K562 (cell line): ENCODE measurements at regions not wholly inside any gene's neighbourhood (a gene's known extent, or its start where the extent isn't known, plus 50 kb on each side); places are given as distances from the start of the nearest gene placed in this dataset.

Experiments
- ATAC-seq: fragments of 200-7000 bp; cut with Tn5 transposase; 3 replicates; pipeline ENCODE4 v1.9.1; 2020; ENCODE audit warnings: moderate library complexity
- BruUV-seq: library from RNA; stranded (reverse); fragments of 400-500 nt; replicated peaks from 2 replicates; lab custom pipeline; 2021; lab: Mats Ljungman, UMichigan
- CTCF ChIA-PET: fragments of 300-600 bp; formaldehyde crosslinking; extraction: SDS; loops from one replicate; lab custom pipeline; 2021; ENCODE audit warnings: low intra/inter-chr PET ratio; lab: Yijun Ruan, JAX
- POLR2A ChIA-PET: fragments of 300-600, 350-650 bp; sonication (Branson Sonifier 250); formaldehyde crosslinking; extraction: SDS; loops from one replicate; lab custom pipeline; 2021; ENCODE audit warnings: antibody characterized with exemption, inconsistent platforms; lab: Yijun Ruan, JAX
- DNase-seq, 4 experiments: peaks; one replicate each; pipeline versions ENCODE4 v3.0.0 to v3.0.0-alpha.2; 2011 to 2018; ENCODE audit warnings: low spot score in 3 of 4, mixed read lengths in 3 of 4; ENCODE audit errors: extremely low read depth in 1 of 4
- FAIRE-seq: peaks from 2 replicates; lab custom pipeline; 2011; peaks lifted over from hg19 to GRCh38; lab: Jason Lieb, UNC
- H2AFZ ChIP-seq: 2 replicates; pipeline ENCODE4 v1.6.0; 2011; ENCODE audit warnings: low read depth, low read length, control low read depth, inconsistent platforms
- H3K27ac ChIP-seq: fragments of 200-600 bp; 3 replicates; pipeline ENCODE4 v1.8.0; 2011; ENCODE audit warnings: low read depth, mild to moderate bottlenecking, control low read depth, inconsistent platforms, low read length, moderate library complexity, mixed read lengths; ENCODE audit errors: extremely low read depth
- H3K27me3 ChIP-seq, 2 experiments: fragments of 300-600 bp in 1 of 2; 2 replicates in 1 of 2; 3 replicates in 1 of 2; pipeline versions ENCODE4 v1.6.0 to v1.8.0; 2011; ENCODE audit warnings: inconsistent platforms in 2 of 2, low read length in 2 of 2, mild to moderate bottlenecking in 1 of 2, mixed read lengths in 1 of 2, moderate library complexity in 1 of 2; ENCODE audit not compliant: control insufficient read depth in 2 of 2, insufficient read depth in 2 of 2
- H3K36me3 ChIP-seq: fragments of 300-600 bp; 3 replicates; pipeline ENCODE4 v1.8.0; 2011; ENCODE audit warnings: mild to moderate bottlenecking, low read length, inconsistent platforms; ENCODE audit not compliant: control insufficient read depth, insufficient read depth
- H3K4me1 ChIP-seq, 2 experiments: fragments of 200-600 bp in 1 of 2; replicated peaks in 1 of 2; 2 replicates in 1 of 2; 3 replicates in 1 of 2; pipeline versions ENCODE4 v1.5.1 to v1.8.0; 2011; ENCODE audit warnings: inconsistent platforms in 2 of 2, low read length in 2 of 2, mild to moderate bottlenecking in 1 of 2, mixed read lengths in 1 of 2, moderate library complexity in 1 of 2; ENCODE audit not compliant: control insufficient read depth in 2 of 2, insufficient read depth in 2 of 2
- H3K4me2 ChIP-seq: 2 replicates; pipeline ENCODE4 v1.6.1; 2011; ENCODE audit warnings: low read length, control low read depth, inconsistent platforms, mixed read lengths; ENCODE audit not compliant: insufficient read depth
- H3K4me3 ChIP-seq: fragments of 200-600 bp; sonication (generic), shearing (Covaris generic); 2 replicates; pipeline ENCODE4 v1.5.1; 2016; ENCODE audit warnings: control low read depth, inconsistent platforms
- H3K79me2 ChIP-seq: fragments of 200-600 bp; 3 replicates; pipeline ENCODE4 v1.8.0; 2011; ENCODE audit warnings: low read length, inconsistent platforms; ENCODE audit not compliant: control insufficient read depth, insufficient read depth
- H3K9ac ChIP-seq, 2 experiments: 2 replicates each; pipeline versions ENCODE4 v1.6.0 to v1.6.1; 2011; ENCODE audit warnings: low read depth in 2 of 2, low read length in 2 of 2, control low read depth in 1 of 2, inconsistent platforms in 1 of 2, mild to moderate bottlenecking in 1 of 2, mixed read lengths in 1 of 2; ENCODE audit not compliant: insufficient read depth in 1 of 2
- H3K9me1 ChIP-seq: one replicate; pipeline ENCODE4 v1.6.0; 2011; ENCODE audit warnings: inconsistent platforms, mild to moderate bottlenecking, low read length, moderate library complexity; ENCODE audit not compliant: control insufficient read depth, insufficient read depth
- H3K9me3 ChIP-seq: replicated peaks from 2 replicates; pipeline ENCODE4 v1.5.1; 2011; ENCODE audit warnings: low read depth, low read length, inconsistent platforms; ENCODE audit not compliant: control insufficient read depth, insufficient read depth
- H4K20me1 ChIP-seq: replicated peaks from 2 replicates; pipeline ENCODE4 v1.6.1; 2011; ENCODE audit warnings: low read length, inconsistent platforms, mixed read lengths; ENCODE audit not compliant: control insufficient read depth, insufficient read depth
- ARHGAP35 ChIP-seq: fragments of 450-650 bp; IDR thresholded peaks from 2 replicates; pipeline ENCODE4 v1.6.1; 2018; ENCODE audit not compliant: partially characterized antibody
- BDP1 ChIP-seq: IDR thresholded peaks from 3 replicates; pipeline ENCODE4 v1.6.1; 2011; ENCODE audit not compliant: insufficient read length, insufficient read depth
- CBX5 ChIP-seq: IDR thresholded peaks from 2 replicates; pipeline ENCODE4 v1.6.1; 2014; ENCODE audit warnings: low read depth, borderline replicate concordance
- DACH1 ChIP-seq: fragments of 450-650 bp; IDR thresholded peaks from 2 replicates; pipeline ENCODE4 v1.6.1; 2018; ENCODE audit not compliant: partially characterized antibody
- E2F4 ChIP-seq: sonication (generic); formaldehyde crosslinking; IDR thresholded peaks from 2 replicates; pipeline ENCODE4 v1.8.0; 2022; ENCODE audit warnings: mild to moderate bottlenecking, low read depth, missing genetic modification reagents
- FOXM1 ChIP-seq, 2 experiments: fragments of 450-650 bp in 1 of 2; sonication (generic) in 1 of 2; formaldehyde crosslinking in 1 of 2; IDR thresholded peaks; 2 replicates each; pipeline versions ENCODE4 v1.6.1 to v1.9.0; 2017 to 2022; ENCODE audit warnings: low read depth in 2 of 2, mild to moderate bottlenecking in 2 of 2, missing genetic modification reagents in 1 of 2, moderate library complexity in 1 of 2
- IFI16 ChIP-seq: fragments of 250-450 bp; sonication (Bioruptor Pico); IDR thresholded peaks from 2 replicates; pipeline ENCODE4 v2.1.2; 2022; ENCODE audit warnings: mild to moderate bottlenecking, inconsistent platforms
- MEF2A ChIP-seq: IDR thresholded peaks from 2 replicates; pipeline ENCODE4 v1.6.1; 2011; ENCODE audit warnings: low read depth, mild to moderate bottlenecking, low read length, moderate library complexity; ENCODE audit not compliant: control insufficient read depth
- NCOA6 ChIP-seq: fragments of 450-650 bp; IDR thresholded peaks from 2 replicates; pipeline ENCODE4 v1.6.1; 2017; ENCODE audit warnings: mild to moderate bottlenecking
- NFE2 ChIP-seq: IDR thresholded peaks from 2 replicates; pipeline ENCODE4 v1.6.1; 2014; ENCODE audit warnings: antibody characterized with exemption, low read depth
- NFIX ChIP-seq: fragments of 250-450 bp; sonication (Bioruptor Pico); IDR thresholded peaks from 2 replicates; pipeline ENCODE4 v1.4.0; 2020; ENCODE audit warnings: low read depth, mild to moderate bottlenecking, moderate library complexity
- STAT6 ChIP-seq: sonication (generic); formaldehyde crosslinking; IDR thresholded peaks from 2 replicates; pipeline ENCODE4 v1.8.1; 2023; ENCODE audit warnings: mild to moderate bottlenecking, missing genetic modification reagents
- TAF7 ChIP-seq: fragments of 450-650 bp; IDR thresholded peaks from 2 replicates; pipeline ENCODE4 v1.6.1; 2016; ENCODE audit warnings: missing genetic modification characterization, missing compliant biosample characterization
- ZNF583 ChIP-seq: fragments of 250-450 bp; sonication (Bioruptor Pico); IDR thresholded peaks from 2 replicates; pipeline ENCODE4 v1.4.0; 2020
- WGBS: fragments of 100-300 bp; shearing (Covaris generic); methylation state at CpG from one replicate; pipeline ENCODE4 v1.1.6; 2016; ENCODE audit warnings: low coverage, mixed read lengths; ENCODE audit not compliant: insufficient coverage; ENCODE audit errors: missing lambda C conversion rate; 5-methylcytosine and 5-hydroxymethylcytosine counted together
- in situ Hi-C: fragments of 300-500 bp; cut with MboI; formaldehyde crosslinking; loops from 4 replicates; pipeline ENCODE4 v1.15.0; 2018; ENCODE audit warnings: inconsistent platforms, mixed read lengths
- intact Hi-C: fragments of 100-400 bp; cut with micrococcal nuclease; formaldehyde crosslinking; loops from 2 replicates; pipeline ENCODE4 v1.14.2; 2022
- TF ChIP-seq, protein P1 (sequence below): sonication (generic); formaldehyde crosslinking; IDR thresholded peaks from 2 replicates; pipeline ENCODE4 v1.8.0; 2022; ENCODE audit warnings: missing genetic modification reagents, mild to moderate bottlenecking, borderline replicate concordance
- TF ChIP-seq, protein P2 (sequence below): fragments of 450-650 bp; formaldehyde crosslinking; IDR thresholded peaks from 2 replicates; pipeline ENCODE4 v1.4.0; 2020; ENCODE audit warnings: mild to moderate bottlenecking, moderate library complexity

GRCh38 chr2:67689651-67690050 is 292.5 kb downstream of the ETAA1 start (continued):
- TF ChIP-seq, protein P1, sequence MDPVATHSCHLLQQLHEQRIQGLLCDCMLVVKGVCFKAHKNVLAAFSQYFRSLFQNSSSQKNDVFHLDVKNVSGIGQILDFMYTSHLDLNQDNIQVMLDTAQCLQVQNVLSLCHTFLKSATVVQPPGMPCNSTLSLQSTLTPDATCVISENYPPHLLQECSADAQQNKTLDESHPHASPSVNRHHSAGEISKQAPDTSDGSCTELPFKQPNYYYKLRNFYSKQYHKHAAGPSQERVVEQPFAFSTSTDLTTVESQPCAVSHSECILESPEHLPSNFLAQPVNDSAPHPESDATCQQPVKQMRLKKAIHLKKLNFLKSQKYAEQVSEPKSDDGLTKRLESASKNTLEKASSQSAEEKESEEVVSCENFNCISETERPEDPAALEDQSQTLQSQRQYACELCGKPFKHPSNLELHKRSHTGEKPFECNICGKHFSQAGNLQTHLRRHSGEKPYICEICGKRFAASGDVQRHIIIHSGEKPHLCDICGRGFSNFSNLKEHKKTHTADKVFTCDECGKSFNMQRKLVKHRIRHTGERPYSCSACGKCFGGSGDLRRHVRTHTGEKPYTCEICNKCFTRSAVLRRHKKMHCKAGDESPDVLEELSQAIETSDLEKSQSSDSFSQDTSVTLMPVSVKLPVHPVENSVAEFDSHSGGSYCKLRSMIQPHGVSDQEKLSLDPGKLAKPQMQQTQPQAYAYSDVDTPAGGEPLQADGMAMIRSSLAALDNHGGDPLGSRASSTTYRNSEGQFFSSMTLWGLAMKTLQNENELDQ (CRISPR knock-in tag), result no peak
- TF ChIP-seq IFI16 (no peak), ARHGAP35 (no peak), CBX5 (no peak), E2F4 (CRISPR knock-in tag) (no peak), TAF7 (no peak), FOXM1 (IDR thresholded peaks at IDR 0.05; ENCODE audit: low read depth) (no peak), FOXM1 (CRISPR knock-in tag; IDR thresholded peaks at IDR 0.05; ENCODE audit: low read depth) (no peak), NCOA6 (no peak)

GRCh38 chr2:67694445-67694844 is 297.3 kb downstream of the ETAA1 start:
- POLR2A ChIA-PET, result no interaction called here
- no peak overlapping the region for H3K4me3 ChIP-seq
- no peaks in the 10 kb centered on the region for H3K27me3 ChIP-seq
- no peak overlapping the region for H3K9ac ChIP-seq
- intact Hi-C loops, result no loop called here
- no peaks in the 10 kb centered on the region for H3K36me3 ChIP-seq
- no peaks in the 10 kb centered on the region for H3K9me3 ChIP-seq
- H3K4me2 ChIP-seq, result no peak overlapping the region
- BruUV-seq, result no TSS peak
- DNase-seq (no peak), FAIRE-seq (no peak), ATAC-seq (no peak)
- CTCF ChIA-PET, result no interaction called here
- H4K20me1 ChIP-seq, result no peaks in the 10 kb centered on the region
- H3K79me2 ChIP-seq, result no peaks in the 10 kb centered on the region
- no peak overlapping the region for H2AFZ ChIP-seq
- H3K27ac ChIP-seq, result no peak overlapping the region
- H3K9me1 ChIP-seq, result no peaks in the 10 kb centered on the region
- WGBS, result 0% methylated on average over 8 of the region's 10 CpGs
- in situ Hi-C loops, result no loop called here
- H3K4me1 ChIP-seq, result no peaks in the 10 kb centered on the region; a peak in 1 of 5 replicates
- TF ChIP-seq MEF2A, result no peak
- TF ChIP-seq, protein P2, sequence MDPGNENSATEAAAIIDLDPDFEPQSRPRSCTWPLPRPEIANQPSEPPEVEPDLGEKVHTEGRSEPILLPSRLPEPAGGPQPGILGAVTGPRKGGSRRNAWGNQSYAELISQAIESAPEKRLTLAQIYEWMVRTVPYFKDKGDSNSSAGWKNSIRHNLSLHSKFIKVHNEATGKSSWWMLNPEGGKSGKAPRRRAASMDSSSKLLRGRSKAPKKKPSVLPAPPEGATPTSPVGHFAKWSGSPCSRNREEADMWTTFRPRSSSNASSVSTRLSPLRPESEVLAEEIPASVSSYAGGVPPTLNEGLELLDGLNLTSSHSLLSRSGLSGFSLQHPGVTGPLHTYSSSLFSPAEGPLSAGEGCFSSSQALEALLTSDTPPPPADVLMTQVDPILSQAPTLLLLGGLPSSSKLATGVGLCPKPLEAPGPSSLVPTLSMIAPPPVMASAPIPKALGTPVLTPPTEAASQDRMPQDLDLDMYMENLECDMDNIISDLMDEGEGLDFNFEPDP (CRISPR knock-in tag), result no peak
- no peak for TF ChIP-seq BDP1
- no peak for TF ChIP-seq NFIX (CRISPR knock-in tag)
- no peak for TF ChIP-seq DACH1
- TF ChIP-seq ZNF583 (CRISPR knock-in tag), result no peak
- TF ChIP-seq NFE2, result no peak
- no peak for TF ChIP-seq STAT6
